ACC112 (cell line): ENCODE measurements at regions not wholly inside any gene's neighbourhood (a gene's known extent, or its start where the extent isn't known, plus 50 kb on each side); places are given as distances from the start of the nearest gene placed in this dataset.

Experiments
- H2AFZ ChIP-seq: fragments of 200-600 bp; sonication (generic); one replicate; pipeline ENCODE4 v1.6.0; 2017; ENCODE audit warnings: antibody characterized with exemption, low read length; ENCODE audit not compliant: unreplicated experiment
- H3K27ac ChIP-seq: fragments of 200-600 bp; sonication (generic); 2 replicates; pipeline ENCODE4 v1.5.1; 2014; ENCODE audit warnings: low read depth, mild to moderate bottlenecking, antibody characterized with exemption, low read length, moderate library complexity
- H3K27me3 ChIP-seq: fragments of 200-600 bp; sonication (generic); 2 replicates; pipeline ENCODE4 v1.6.1; 2014; ENCODE audit warnings: mild to moderate bottlenecking, antibody characterized with exemption, low read length, moderate library complexity, mixed read lengths; ENCODE audit not compliant: insufficient read depth
- H3K36me3 ChIP-seq: fragments of 200-600 bp; sonication (generic); 2 replicates; pipeline ENCODE4 v1.6.1; 2016; ENCODE audit warnings: mild to moderate bottlenecking, antibody characterized with exemption, low read length, moderate library complexity, mixed read lengths; ENCODE audit not compliant: insufficient read depth
- H3K4me1 ChIP-seq: fragments of 200-600 bp; sonication (generic); one replicate; pipeline ENCODE4 v1.6.1; 2016; ENCODE audit warnings: low read length, mixed read lengths; ENCODE audit not compliant: insufficient read depth, unreplicated experiment, control insufficient read depth
- H3K4me3 ChIP-seq: fragments of 200-600 bp; sonication (generic); 2 replicates; pipeline ENCODE4 v1.5.1; 2014; ENCODE audit warnings: mild to moderate bottlenecking, low read depth, low read length
- H3K79me2 ChIP-seq: fragments of 200-600 bp; sonication (generic); one replicate; pipeline ENCODE4 v1.6.0; 2016; ENCODE audit warnings: low read length; ENCODE audit not compliant: control insufficient read depth, unreplicated experiment, insufficient read depth

DNA sequence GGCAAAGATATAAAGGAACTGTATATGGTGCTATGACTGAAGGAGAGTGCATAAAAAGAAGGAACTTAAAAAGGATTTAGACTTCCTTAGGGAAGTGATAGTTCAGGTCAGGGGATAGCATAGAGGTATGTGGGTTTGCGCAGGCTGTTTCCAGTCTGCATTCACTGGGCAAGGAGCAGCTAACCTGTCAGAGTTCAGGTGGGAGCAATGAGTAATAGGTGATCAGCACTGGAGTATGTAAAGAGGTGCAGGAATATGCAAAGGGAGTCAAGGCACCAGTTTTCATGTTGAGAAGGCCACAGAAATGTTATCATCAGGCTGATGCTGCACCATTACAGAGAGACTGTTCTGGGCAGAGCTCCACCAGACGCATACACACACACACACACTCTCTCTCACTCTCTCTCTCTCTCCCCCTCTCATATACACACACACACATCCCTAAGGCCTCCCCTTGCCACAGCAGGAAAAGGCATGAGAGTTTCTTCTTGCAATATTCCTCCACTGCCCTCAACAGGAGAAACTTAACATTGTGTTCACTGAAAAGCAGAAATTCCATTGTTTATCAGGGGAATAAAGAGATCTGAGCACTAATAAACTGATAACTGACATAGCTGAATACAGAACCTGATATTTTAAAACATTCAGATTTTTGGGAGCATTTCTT, 256.4 kb upstream of the GRID2 start:
- Histone ChIP-seq H3K79me2 (no peaks in the 10 kb centered on the region), H3K27ac (no peak overlapping the region), H3K27me3 (no peaks in the 10 kb centered on the region), H3K4me3 (no peak overlapping the region), H3K4me1 (no peaks in the 10 kb centered on the region), H3K36me3 (no peaks in the 10 kb centered on the region), H2AFZ (no peak overlapping the region)

DNA sequence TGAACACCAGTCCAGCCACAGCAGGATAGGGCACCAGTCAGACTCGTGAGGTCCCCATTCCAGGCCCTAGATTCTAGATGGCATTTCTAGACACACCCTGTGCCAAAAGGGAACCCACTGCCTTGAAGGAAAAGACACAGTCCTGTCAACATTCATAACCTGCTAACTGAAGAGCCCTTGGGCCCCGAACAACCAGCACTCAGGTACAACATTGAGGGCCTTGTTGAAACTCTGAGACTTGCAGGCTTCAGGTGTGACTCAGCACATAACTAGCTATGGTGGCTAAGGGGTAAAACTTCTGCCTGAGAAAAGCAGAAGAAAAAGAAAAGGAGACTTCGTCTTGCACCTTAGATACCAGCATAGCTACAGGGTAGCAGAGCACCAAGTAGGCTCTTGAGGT, 252.9 kb upstream of the GRID2 start:
- Histone ChIP-seq H3K4me3 (no peak overlapping the region), H3K27ac (no peak overlapping the region), H3K27me3 (no peaks in the 10 kb centered on the region), H3K4me1 (no peaks in the 10 kb centered on the region), H3K79me2 (no peaks in the 10 kb centered on the region), H2AFZ (no peak overlapping the region), H3K36me3 (no peaks in the 10 kb centered on the region)

DNA sequence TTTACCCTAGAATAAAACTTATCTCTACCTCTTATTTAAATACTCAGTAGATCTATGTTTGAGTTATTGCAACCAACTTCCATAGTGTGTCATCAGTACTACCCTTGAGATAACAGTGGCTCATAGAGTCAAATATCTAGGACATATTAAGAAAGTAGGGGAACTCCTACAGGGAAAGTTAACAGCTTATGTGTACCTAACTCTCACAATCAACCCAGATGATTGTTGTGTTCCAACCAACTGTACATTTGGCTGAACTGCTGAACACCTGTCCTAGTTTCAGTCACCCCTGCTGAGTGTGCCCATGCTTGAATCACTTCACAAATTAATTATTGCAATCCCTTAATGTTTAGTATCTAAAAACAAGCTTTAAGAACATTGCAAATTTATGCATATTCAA, 244.2 kb upstream of the GRID2 start:
- no peak overlapping the region for H3K27ac ChIP-seq
- H3K79me2 ChIP-seq: no peaks in the 10 kb centered on the region
- H2AFZ ChIP-seq: no peak overlapping the region
- no peaks in the 10 kb centered on the region for H3K27me3 ChIP-seq
- no peaks in the 10 kb centered on the region for H3K36me3 ChIP-seq
- no peaks in the 10 kb centered on the region for H3K4me1 ChIP-seq
- no peak overlapping the region for H3K4me3 ChIP-seq

DNA sequence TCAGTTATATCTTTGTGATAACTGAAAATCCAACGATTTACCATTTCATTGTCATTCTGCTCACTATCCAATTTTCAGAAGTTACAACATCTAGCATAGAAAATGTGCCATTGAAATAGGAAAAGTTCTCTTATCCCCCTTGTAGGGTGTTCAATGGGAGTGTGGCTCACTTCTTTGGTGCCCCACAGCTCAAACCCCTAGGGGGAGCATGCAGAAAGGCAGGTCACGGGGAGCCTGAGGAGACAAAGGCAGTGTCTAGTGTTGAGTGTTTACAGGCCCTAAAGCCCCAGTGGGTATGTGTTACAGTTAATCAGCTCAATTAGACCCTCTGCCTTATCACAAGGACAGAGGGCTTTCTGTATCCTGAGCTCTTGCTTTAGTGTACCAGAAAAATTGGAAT, 243.4 kb upstream of the GRID2 start:
- no peak overlapping the region for H3K4me3 ChIP-seq
- no peaks in the 10 kb centered on the region for H3K36me3 ChIP-seq
- H3K27ac ChIP-seq: no peak overlapping the region
- H3K27me3 ChIP-seq: no peaks in the 10 kb centered on the region
- H2AFZ ChIP-seq: no peak overlapping the region
- no peaks in the 10 kb centered on the region for H3K4me1 ChIP-seq
- no peaks in the 10 kb centered on the region for H3K79me2 ChIP-seq

DNA sequence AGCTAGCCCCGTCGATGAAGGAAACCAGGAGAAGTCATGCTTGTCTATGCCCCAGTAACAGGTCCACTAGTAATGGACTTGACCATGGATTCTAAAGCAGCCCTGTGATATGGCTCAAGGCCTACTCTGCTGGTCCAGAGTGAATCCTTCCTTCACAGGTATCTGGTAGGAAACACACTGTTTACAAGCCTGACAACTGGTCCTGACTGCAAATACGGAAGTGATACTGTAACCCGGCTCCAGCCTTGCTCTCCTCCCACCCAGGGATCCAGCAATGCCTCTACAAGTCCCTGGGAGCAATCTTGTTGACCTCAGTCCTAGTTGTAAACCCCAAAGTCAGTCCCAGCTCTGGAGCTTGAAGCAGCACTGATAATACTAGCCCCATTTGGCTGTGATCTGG, 239.2 kb upstream of the GRID2 start:
- Histone ChIP-seq H3K79me2 (no peaks in the 10 kb centered on the region), H3K27ac (no peak overlapping the region), H3K36me3 (no peaks in the 10 kb centered on the region), H3K27me3 (no peaks in the 10 kb centered on the region), H3K4me1 (no peaks in the 10 kb centered on the region), H2AFZ (no peak overlapping the region), H3K4me3 (no peak overlapping the region)

DNA sequence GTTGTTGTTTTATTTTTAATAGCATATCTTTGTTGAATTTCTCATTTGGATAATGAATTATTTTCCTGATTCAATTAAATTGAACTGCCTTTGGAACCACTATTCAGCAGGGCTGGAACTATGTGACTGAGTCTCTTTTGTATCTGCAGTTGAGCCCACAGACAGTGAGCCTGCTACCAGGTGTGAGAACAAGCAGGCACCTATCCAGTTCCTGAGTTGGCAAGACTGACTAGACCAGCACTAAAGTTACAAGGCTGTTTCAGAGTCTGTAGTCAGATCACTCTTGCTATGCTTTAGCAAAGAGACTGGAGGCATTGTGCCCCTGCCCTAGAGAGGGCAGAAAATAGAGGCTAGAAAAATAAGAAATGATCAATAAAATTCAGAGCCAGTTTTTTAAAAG, 237.3 kb upstream of the GRID2 start:
- Histone ChIP-seq H3K4me1 (no peaks in the 10 kb centered on the region), H3K79me2 (no peaks in the 10 kb centered on the region)

DNA sequence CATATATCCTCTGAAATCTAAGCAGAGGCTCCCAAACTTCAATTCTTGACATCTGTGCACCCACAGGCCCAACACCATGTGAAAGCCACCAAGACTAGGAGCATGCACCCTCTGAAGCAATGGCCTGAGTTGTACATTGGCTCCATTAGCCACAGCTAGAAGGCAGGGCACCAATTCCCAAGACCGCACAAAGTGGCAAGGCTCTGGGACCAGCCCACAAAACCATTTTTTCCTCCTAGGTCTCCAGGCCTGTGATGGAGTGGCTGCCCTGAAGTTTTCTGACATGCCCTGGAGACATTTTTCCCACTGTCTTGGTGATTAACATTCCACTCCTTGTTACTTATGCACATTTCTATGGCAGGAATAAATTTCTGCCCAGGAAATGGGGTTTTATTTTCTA, 232.2 kb upstream of the GRID2 start:
- no peaks in the 10 kb centered on the region for H3K79me2 ChIP-seq
- H3K4me1 ChIP-seq: no peaks in the 10 kb centered on the region
- H3K27ac ChIP-seq: no peak overlapping the region
- no peaks in the 10 kb centered on the region for H3K27me3 ChIP-seq
- no peak overlapping the region for H3K4me3 ChIP-seq
- no peaks in the 10 kb centered on the region for H3K36me3 ChIP-seq
- no peak overlapping the region for H2AFZ ChIP-seq

More for the DNA sequence above, 237.3 kb upstream of the GRID2 start:
- no peak overlapping the region for H3K4me3 ChIP-seq
- no peaks in the 10 kb centered on the region for H3K27me3 ChIP-seq
- no peak overlapping the region for H2AFZ ChIP-seq
- H3K27ac ChIP-seq: no peak overlapping the region
- H3K36me3 ChIP-seq: no peaks in the 10 kb centered on the region

DNA sequence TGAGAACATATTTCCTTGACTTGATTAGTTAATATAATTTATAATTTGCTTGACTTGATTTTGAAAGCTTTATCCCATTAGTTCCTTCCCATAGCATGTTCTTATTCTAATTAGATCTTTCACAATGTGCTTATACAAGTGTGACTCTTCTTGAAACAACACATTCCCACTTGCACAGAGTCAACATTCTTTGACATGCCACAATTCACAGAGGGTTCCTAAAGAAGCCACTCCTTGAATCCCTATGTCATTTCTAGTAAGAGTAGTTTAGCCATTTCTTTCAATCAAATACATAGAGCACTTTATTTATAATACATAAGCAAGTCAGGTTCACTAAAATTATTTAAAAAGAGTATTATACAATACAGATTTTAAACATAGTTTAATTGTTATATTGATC, 228.9 kb upstream of the GRID2 start:
- Histone ChIP-seq H3K4me3 (no peak overlapping the region), H3K27ac (no peak overlapping the region), H3K79me2 (no peaks in the 10 kb centered on the region), H3K36me3 (no peaks in the 10 kb centered on the region), H3K27me3 (no peaks in the 10 kb centered on the region), H3K4me1 (no peaks in the 10 kb centered on the region), H2AFZ (no peak overlapping the region)

DNA sequence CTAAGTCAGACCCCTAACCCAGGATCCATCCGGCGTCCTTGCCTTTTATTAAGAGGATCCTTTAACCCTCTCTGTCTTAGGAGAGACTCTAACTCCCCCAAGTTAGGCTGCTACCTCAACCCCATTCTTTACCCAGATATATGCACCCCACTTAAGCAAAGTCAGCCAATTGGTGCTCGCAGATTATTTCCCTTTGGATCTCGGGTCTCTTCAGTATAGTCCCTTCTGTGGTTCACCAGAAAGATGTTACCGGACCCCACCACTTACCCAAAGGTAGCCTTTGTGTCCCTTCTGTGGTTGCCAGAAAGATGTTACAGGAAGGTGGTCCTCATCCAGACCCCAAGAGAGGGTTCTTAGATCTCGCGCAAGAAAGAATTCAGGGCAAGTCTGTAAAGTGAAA, 212.9 kb upstream of the GRID2 start:
- Histone ChIP-seq H3K4me3 (peak overlapping the region; percentile 69; the same call in 1 of the 2 replicates), H3K79me2 (no peaks in the 10 kb centered on the region), H2AFZ (peak overlapping the region; percentile 66), H3K27ac (no peak overlapping the region), H3K27me3 (no peaks in the 10 kb centered on the region), H3K36me3 (no peaks in the 10 kb centered on the region), H3K4me1 (no peaks in the 10 kb centered on the region)

DNA sequence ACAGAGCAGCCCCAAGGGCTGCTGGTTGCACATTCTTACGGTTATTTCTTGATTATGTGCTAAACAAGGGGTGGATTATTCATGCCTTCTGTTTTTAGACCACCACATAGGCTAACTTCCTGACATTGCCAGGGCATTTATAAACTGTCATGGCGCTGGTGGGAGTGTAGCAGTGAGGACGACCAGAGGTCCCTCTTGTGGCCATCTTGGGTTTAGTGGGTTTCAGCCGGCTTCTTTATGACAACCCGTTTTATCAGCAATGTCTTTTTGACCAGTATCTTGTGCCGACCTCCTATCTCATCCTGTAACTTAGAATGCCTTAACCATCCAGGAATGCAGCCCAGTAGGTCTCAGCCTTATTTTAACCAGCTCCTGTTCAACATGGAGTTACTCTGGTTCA, 212.4 kb upstream of the GRID2 start:
- peak overlapping the region; percentile 69; the same call in 1 of the 2 replicates for H3K4me3 ChIP-seq
- no peaks in the 10 kb centered on the region for H3K27me3 ChIP-seq
- H3K4me1 ChIP-seq: no peaks in the 10 kb centered on the region
- H3K27ac ChIP-seq: no peak overlapping the region
- peak overlapping the region; percentile 66 for H2AFZ ChIP-seq
- H3K79me2 ChIP-seq: no peaks in the 10 kb centered on the region
- no peaks in the 10 kb centered on the region for H3K36me3 ChIP-seq

DNA sequence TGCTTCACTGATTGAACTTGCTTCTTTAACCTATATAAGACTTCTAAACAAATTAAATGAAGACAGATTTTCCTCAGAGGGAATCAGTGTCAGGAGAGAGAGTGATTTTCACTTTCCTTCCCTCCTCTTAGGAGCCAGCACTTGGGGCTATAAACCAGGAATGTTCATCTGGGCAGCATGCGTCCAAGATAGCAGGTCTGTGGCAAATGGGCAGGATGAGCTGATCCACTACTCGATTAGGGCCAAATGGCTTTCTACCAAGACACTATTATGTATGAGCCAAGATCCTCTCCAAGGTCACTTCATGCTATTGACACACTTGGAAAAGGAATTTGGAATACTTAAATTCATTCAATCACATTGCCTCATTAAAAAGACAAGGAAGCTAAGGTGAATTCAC, 203.9 kb upstream of the GRID2 start:
- H3K27ac ChIP-seq: no peak overlapping the region
- no peaks in the 10 kb centered on the region for H3K36me3 ChIP-seq
- no peak overlapping the region for H3K4me3 ChIP-seq
- H3K27me3 ChIP-seq: no peaks in the 10 kb centered on the region
- H2AFZ ChIP-seq: no peak overlapping the region
- no peaks in the 10 kb centered on the region for H3K79me2 ChIP-seq
- H3K4me1 ChIP-seq: no peaks in the 10 kb centered on the region
